ENCODE measurements at regions not wholly inside any gene's neighbourhood (a gene's known extent, or its start where the extent isn't known, plus 50 kb on each side); places are given as distances from the start of the nearest gene placed in this dataset.

GRCh38 chr3:132262956-132263355 lies 54.3 kb upstream of the ACP3 start:
- no peak overlapping the region for H3K4me3 ChIP-seq (ENCODE audit: low read depth, low read length)
- DNase-seq (ENCODE audit: low read depth), result no peak
- no peak for TF ChIP-seq CTCF (IDR thresholded peaks at IDR 0.05; ENCODE audit: insufficient read depth, low read length)

- no peak for DNase-seq (ENCODE audit: low read depth)
- TF ChIP-seq CTCF (IDR thresholded peaks at IDR 0.05; ENCODE audit: insufficient read depth, low read length), result no peak
- H3K4me3 ChIP-seq (ENCODE audit: low read depth, low read length), result no peak overlapping the region
These were observed 52.2 kb upstream of the ACP3 start for GRCh38 chr3:132265028-132265427.

- DNase-seq (ENCODE audit: low read depth), result no peak
- no peak for TF ChIP-seq CTCF (IDR thresholded peaks at IDR 0.05; ENCODE audit: insufficient read depth, low read length)
- H3K4me3 ChIP-seq (ENCODE audit: low read depth, low read length), result no peak overlapping the region
These were observed 51.7 kb upstream of the ACP3 start for GRCh38 chr3:132265488-132265887.

- H3K4me3 ChIP-seq (ENCODE audit: low read depth, low read length), result no peak overlapping the region
- TF ChIP-seq CTCF (IDR thresholded peaks at IDR 0.05; ENCODE audit: insufficient read depth, low read length), result no peak
- DNase-seq (ENCODE audit: low read depth), result no peak
These were observed 49.7 kb upstream of the ACP3 start for GRCh38 chr3:132267391-132267993.

All from fibroblast of the aortic adventitia (primary cell).